ENCODE measurements at regions not wholly inside any gene's neighbourhood (a gene's known extent, or its start where the extent isn't known, plus 50 kb on each side); places are given as distances from the start of the nearest gene placed in this dataset.

DNA sequence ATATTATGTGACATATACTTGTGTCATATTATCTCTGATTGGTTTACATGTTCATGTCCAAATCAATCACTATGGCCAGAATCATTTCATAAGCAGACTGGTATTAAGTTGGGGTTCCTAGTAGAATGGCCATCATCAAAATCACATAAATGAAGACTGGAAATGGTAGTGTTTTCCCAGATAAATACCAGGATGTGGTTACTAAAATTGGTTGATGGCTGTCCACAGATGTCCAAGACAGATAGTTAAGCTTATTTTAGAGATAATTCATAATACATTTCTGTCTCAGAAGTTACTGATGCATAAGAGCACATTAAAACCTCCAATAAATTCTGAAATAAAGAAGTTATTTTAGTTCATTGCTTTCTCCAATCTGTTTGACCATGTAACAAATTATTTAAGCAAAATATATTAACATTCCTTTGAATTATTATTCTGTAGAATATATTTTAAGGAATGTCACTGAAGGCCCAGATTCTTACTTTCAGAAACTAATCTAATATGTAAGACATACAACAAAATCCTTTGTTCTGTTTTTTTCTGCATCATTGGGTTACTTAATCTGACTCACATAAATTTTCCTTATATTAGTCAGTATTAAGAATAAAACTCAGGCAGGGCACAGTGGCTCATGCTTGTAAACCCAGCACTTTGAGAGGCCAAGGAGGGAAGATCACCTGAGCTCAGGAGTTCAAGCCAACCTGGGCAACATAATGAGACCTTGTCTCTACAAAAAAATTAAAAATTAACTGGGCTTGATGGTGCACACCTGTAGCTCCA is 483.9 kb downstream of the PTPRC start:
- TF ChIP-seq, protein P1, sequence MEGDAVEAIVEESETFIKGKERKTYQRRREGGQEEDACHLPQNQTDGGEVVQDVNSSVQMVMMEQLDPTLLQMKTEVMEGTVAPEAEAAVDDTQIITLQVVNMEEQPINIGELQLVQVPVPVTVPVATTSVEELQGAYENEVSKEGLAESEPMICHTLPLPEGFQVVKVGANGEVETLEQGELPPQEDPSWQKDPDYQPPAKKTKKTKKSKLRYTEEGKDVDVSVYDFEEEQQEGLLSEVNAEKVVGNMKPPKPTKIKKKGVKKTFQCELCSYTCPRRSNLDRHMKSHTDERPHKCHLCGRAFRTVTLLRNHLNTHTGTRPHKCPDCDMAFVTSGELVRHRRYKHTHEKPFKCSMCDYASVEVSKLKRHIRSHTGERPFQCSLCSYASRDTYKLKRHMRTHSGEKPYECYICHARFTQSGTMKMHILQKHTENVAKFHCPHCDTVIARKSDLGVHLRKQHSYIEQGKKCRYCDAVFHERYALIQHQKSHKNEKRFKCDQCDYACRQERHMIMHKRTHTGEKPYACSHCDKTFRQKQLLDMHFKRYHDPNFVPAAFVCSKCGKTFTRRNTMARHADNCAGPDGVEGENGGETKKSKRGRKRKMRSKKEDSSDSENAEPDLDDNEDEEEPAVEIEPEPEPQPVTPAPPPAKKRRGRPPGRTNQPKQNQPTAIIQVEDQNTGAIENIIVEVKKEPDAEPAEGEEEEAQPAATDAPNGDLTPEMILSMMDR (IDR thresholded peaks at IDR 0.05; ENCODE audit: low read depth, low read length) = no peak
- no peak for TF ChIP-seq EZH2phosphoT487 (IDR thresholded peaks at IDR 0.05; ENCODE audit: low read depth)

Data from OCI-LY3 (cell line).